Lower leg skin (tissue), 4 donors: ENCODE measurements at regions not wholly inside any gene's neighbourhood (a gene's known extent, or its start where the extent isn't known, plus 50 kb on each side); places are given as distances from the start of the nearest gene placed in this dataset.

Source experiments
- DNase-seq, 2 donors: peaks; one replicate each; pipeline ENCODE4 v3.0.0-alpha.2; 2019; ENCODE audit warnings: low spot score in 2 of 2
- H3K4me3 ChIP-seq: fragments of 200-600 bp; sonication (generic); 2 replicates; pipeline ENCODE4 v1.5.1; 2017; ENCODE audit warnings: mild to moderate bottlenecking, low read depth; ENCODE audit not compliant: poor library complexity, severe bottlenecking
- CTCF ChIP-seq, 3 donors: fragments of 450-650 bp; IDR thresholded peaks; one replicate each; pipeline ENCODE4 v1.5.1; 2016; ENCODE audit warnings: antibody characterized with exemption in 3 of 3, mild to moderate bottlenecking in 3 of 3, moderate library complexity in 2 of 3
- POLR2A ChIP-seq, 2 donors: fragments of 450-650 bp; IDR thresholded peaks; one replicate each; pipeline ENCODE4 v1.6.1; 2016 to 2017; ENCODE audit warnings: antibody characterized with exemption in 2 of 2, mild to moderate bottlenecking in 1 of 2, moderate library complexity in 1 of 2
- WGBS, 2 donors: methylation state at CpG; one replicate each; pipeline ENCODE4 v1.1.5; 2018; 5-methylcytosine and 5-hydroxymethylcytosine counted together
- intact Hi-C: fragments of 100-400 bp; cut with DNase I; formaldehyde crosslinking; loops from one replicate; pipeline ENCODE4 v1.15.0; 2023; ENCODE audit warnings: low total_unique reads

- H3K4me3 ChIP-seq, result no peak overlapping the region
- DNase-seq, result no peak
- TF ChIP-seq POLR2A (IDR thresholded peaks at IDR 0.05) (no peak), CTCF (IDR thresholded peaks at IDR 0.05) (no peak)
- intact Hi-C loops, result no loop called here
Measured at GRCh38 chr1:82515650-82516049, 714.9 kb downstream of the ADGRL2 start.

GRCh38 chr1:82511441-82511840 is 710.7 kb downstream of the ADGRL2 start:
- intact Hi-C loops, result no loop called here
- H3K4me3 ChIP-seq, result no peak overlapping the region
- no peak for TF ChIP-seq CTCF (IDR thresholded peaks at IDR 0.05)
- no peak for DNase-seq

DNA sequence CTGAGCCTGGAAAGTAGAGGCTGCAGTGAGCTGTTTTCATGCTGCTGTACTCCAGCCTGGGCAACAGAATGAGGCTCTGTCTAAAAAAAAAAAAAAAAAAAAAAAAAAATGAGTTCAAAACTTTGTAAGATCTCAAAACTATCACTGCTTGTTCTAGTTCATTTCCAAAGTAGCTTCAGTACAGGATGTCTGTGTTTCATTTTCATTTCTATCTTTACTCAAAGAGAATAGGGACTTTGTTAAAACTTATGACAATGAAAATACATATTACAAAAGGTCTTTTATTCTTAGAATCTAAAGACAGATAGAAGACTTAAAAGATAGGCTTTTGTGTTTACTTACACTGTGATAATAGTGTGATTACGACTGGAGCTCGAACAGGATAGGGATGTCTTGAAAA is 709.7 kb downstream of the ADGRL2 start:
- no peak for DNase-seq
- intact Hi-C loops, result no loop called here
- TF ChIP-seq POLR2A (IDR thresholded peaks at IDR 0.05) (no peak), CTCF (IDR thresholded peaks at IDR 0.05) (no peak)
- WGBS, 2 donors, result 86 to 91% methylated on average over 2 of the region's 2 CpGs
- H3K4me3 ChIP-seq, result no peak overlapping the region

GRCh38 chr1:82507011-82507410 is 706.3 kb downstream of the ADGRL2 start:
- no peak for DNase-seq
- TF ChIP-seq POLR2A (IDR thresholded peaks at IDR 0.05), result no peak
- no peak for TF ChIP-seq CTCF (IDR thresholded peaks at IDR 0.05)
- no peak overlapping the region for H3K4me3 ChIP-seq
- intact Hi-C loops, result no loop called here
- WGBS, 2 donors, result 38 to 50% methylated on average over 1 of the region's 1 CpG

DNA sequence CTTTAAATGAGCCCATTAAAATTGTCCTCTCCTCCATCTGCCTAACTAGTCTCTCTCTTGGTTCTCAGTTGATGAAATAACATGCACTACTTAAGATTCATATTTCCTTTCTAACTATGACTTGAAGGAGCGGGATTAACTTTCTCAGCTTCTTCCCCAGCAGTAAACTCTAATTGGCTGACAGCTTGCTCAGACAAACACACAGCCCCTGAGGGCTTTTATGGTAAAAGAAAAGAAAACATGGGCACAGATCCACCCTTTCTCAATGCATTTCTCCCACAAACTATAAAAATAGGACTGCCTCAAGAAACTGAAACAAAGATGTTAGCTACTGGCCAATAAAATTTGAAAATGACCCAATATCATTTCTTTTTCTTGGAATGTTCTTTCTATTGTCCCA is 703.1 kb downstream of the ADGRL2 start:
- WGBS, 2 donors, result 42 to 45% methylated on average over 1 of the region's 1 CpG
- DNase-seq, result no peak
- intact Hi-C loops, result no loop called here
- no peak for TF ChIP-seq CTCF (IDR thresholded peaks at IDR 0.05)
- no peak for TF ChIP-seq POLR2A (IDR thresholded peaks at IDR 0.05)
- no peak overlapping the region for H3K4me3 ChIP-seq

- no peak for DNase-seq
- no peak for TF ChIP-seq POLR2A (IDR thresholded peaks at IDR 0.05)
- TF ChIP-seq CTCF (IDR thresholded peaks at IDR 0.05), result no peak
Measured at GRCh38 chr1:82499022-82499421, 698.3 kb downstream of the ADGRL2 start.

More at GRCh38 chr1:82499022-82499421, 698.3 kb downstream of the ADGRL2 start:
- H3K4me3 ChIP-seq, result no peak overlapping the region
- intact Hi-C loops, result no loop called here
